ENCODE measurements at regions not wholly inside any gene's neighbourhood (a gene's known extent, or its start where the extent isn't known, plus 50 kb on each side); places are given as distances from the start of the nearest gene placed in this dataset.
"Not testable (repeated sequence)": the region's sequence is repeated elsewhere in the genome, so short reads cannot be mapped to it uniquely, and the experiment has no call there.

- not testable (repeated sequence) for TF ChIP-seq CEBPB (IDR thresholded peaks at IDR 0.05; ENCODE audit: low read depth, low read length); CTCF (IDR thresholded peaks at IDR 0.05; ENCODE audit: control extremely low read depth in 1 of 3, insufficient read depth in 1 of 3, low read depth in 1 of 3, low read length in 3 of 3); FOSL1 (IDR thresholded peaks at IDR 0.05; ENCODE audit: insufficient read depth, low read depth, low read length); EGR1 (IDR thresholded peaks at IDR 0.05; ENCODE audit: borderline replicate concordance, low read depth, low read length); POLR2A (IDR thresholded peaks at IDR 0.05; ENCODE audit: control extremely low read depth in 1 of 2, low read depth in 2 of 2, low read length in 2 of 2); MAFK (IDR thresholded peaks at IDR 0.05; ENCODE audit: low read depth, low read length); HDAC2 (IDR thresholded peaks at IDR 0.05; ENCODE audit: borderline replicate concordance in 1 of 2, low read depth in 2 of 2, low read length in 2 of 2); BACH1 (IDR thresholded peaks at IDR 0.05; ENCODE audit: low read length); PHF8 (conservative IDR thresholded peaks at IDR 0.05; ENCODE audit: low read depth, low read length); MAX (IDR thresholded peaks at IDR 0.05); CREB1 (IDR thresholded peaks at IDR 0.05)
Measured at GRCh38 chr12:9284724-9285123, 76.5 kb upstream of the PZP start.
